ENCODE measurements at regions not wholly inside any gene's neighbourhood (a gene's known extent, or its start where the extent isn't known, plus 50 kb on each side); places are given as distances from the start of the nearest gene placed in this dataset.

DNA sequence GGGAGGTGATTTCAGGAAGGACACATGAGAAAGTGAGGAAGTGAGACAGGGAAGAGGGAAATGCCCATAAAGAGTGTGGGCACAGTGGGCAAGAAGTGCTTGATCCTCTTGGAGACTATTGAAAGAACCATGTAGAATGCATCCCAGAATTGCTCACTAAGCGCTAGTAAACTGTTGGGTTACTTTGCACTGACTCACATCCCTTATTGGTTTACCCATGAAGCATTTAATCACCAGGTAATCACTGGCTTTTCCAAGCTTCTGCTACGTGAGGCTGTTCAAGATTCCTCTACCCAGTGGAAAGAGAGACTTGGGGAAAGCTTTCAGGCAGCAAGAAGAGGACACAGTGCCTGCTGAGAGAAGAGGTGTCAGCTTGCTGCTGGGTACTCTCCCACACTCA lies 410.0 kb upstream of the JAG1 start:
- H3K4me3 ChIP-seq (ENCODE audit: low read depth, low read length), result no peak overlapping the region
- no peak for DNase-seq (ENCODE audit: low read depth)
- TF ChIP-seq, protein P1, sequence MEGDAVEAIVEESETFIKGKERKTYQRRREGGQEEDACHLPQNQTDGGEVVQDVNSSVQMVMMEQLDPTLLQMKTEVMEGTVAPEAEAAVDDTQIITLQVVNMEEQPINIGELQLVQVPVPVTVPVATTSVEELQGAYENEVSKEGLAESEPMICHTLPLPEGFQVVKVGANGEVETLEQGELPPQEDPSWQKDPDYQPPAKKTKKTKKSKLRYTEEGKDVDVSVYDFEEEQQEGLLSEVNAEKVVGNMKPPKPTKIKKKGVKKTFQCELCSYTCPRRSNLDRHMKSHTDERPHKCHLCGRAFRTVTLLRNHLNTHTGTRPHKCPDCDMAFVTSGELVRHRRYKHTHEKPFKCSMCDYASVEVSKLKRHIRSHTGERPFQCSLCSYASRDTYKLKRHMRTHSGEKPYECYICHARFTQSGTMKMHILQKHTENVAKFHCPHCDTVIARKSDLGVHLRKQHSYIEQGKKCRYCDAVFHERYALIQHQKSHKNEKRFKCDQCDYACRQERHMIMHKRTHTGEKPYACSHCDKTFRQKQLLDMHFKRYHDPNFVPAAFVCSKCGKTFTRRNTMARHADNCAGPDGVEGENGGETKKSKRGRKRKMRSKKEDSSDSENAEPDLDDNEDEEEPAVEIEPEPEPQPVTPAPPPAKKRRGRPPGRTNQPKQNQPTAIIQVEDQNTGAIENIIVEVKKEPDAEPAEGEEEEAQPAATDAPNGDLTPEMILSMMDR (IDR thresholded peaks at IDR 0.05; ENCODE audit: insufficient read depth, low read depth, low read length, missing control alignments), result no peak

DNA sequence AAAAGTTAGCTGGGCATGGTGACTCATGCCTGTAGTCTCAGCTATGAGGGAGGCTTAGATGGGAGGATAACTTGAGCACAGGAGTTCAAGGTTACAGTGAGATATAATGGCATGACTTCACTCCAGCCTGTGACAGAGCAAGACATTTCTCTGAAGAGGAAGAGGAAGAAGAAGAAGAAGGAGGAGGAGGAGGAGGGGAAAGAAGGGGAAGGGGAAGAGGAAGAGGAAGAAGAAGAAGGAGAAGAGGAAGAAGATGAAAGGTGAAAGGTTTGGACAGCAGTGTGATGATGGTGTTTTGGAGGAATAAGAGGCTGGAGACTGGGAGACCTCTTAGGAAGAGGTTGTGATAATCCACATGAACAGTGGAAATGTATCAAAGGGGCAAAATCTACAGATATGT lies 410.7 kb upstream of the JAG1 start:
- no peak overlapping the region for H3K4me3 ChIP-seq (ENCODE audit: low read depth, low read length)
- no peak for DNase-seq (ENCODE audit: low read depth)
- TF ChIP-seq, protein P1 (IDR thresholded peaks at IDR 0.05; ENCODE audit: insufficient read depth, low read depth, low read length, missing control alignments), result no peak

DNA sequence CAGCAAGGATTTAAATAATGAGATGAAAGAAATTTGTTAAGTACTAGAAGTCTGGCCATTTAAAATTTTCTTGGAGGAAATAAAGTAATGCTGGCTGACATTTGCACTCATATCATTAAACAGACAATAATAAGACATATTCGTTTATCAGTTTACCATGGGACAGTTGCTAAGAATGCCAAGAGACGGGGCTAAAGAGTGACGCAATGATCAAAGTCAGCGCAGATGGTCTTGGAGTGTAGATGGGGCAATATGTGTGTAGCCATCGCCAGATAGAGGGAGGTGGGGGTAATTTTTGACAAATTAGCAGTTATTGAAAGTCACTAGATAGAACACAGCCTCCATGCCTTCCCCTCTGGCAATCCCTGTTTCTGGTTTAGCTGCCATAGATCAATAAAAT lies 413.2 kb upstream of the JAG1 start:
- no peak overlapping the region for H3K4me3 ChIP-seq (ENCODE audit: low read depth, low read length)
- TF ChIP-seq, protein P1 (IDR thresholded peaks at IDR 0.05; ENCODE audit: insufficient read depth, low read depth, low read length, missing control alignments), result no peak
- no peak for DNase-seq (ENCODE audit: low read depth)

DNA sequence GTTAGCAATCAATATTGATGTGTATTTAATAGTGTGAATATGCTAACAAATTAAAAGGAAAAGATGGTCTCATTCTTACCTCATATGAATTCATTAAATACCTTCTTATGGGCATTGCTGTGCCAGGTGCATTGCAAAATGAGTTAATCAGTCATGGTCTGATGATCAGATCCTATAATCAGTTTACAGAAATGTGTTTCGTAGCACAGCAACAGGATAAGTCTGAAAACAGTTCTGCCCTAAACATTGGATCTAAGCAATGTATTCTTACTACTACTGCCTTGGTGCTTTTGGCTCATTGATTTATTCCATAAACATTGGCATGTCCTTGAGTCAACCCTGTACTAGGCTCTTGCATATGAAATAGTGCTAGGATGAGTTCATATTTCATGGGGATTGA lies 417.0 kb upstream of the JAG1 start:
- DNase-seq (ENCODE audit: low read depth), result no peak
- H3K4me3 ChIP-seq (ENCODE audit: low read depth, low read length), result no peak overlapping the region

DNA sequence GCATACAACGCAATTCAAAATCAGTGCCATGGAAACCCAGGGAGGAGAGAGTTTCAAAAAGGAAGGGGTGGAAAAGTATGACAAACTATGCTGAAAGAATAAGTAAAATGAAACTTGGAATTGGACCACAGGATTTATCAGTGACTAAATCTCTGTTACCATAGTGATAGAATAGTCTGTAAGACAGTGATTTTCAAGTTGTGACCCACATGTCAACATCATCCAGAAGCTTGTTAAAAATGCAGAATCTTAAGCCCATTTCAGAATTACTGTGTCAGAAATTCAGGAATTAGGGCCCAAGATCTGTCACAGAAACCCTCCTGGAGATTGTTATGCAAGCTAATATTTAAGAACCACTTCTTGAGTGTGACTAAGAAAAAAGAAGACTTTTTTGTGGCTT lies 417.7 kb upstream of the JAG1 start:
- no peak for DNase-seq (ENCODE audit: low read depth)
- TF ChIP-seq, protein P1 (IDR thresholded peaks at IDR 0.05; ENCODE audit: insufficient read depth, low read depth, low read length, missing control alignments), result no peak
- no peak overlapping the region for H3K4me3 ChIP-seq (ENCODE audit: low read depth, low read length)

More for the DNA sequence above, 417.0 kb upstream of the JAG1 start:
- TF ChIP-seq, protein P1 (IDR thresholded peaks at IDR 0.05; ENCODE audit: insufficient read depth, low read depth, low read length, missing control alignments), result no peak

DNA sequence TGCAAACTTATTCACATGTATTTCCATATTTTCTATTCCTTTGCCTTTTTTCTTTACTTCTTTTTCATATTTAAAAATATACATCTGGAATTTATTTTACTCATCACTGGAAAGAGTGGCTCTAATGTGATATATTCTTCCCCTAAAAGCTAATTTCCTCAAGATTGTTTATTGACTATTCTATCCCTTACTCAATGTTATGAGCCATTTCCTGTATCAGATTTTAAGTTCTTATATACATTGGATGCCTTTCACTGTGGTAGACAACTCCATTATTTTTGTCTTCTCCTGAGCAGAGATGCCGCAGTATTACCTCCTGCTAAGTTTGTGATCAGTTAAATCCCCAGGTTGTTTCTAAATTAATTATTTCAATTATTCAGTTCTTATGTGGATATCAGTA lies 418.4 kb upstream of the JAG1 start:
- no peak for DNase-seq (ENCODE audit: low read depth)
- TF ChIP-seq, protein P1 (IDR thresholded peaks at IDR 0.05; ENCODE audit: insufficient read depth, low read depth, low read length, missing control alignments), result no peak
- H3K4me3 ChIP-seq (ENCODE audit: low read depth, low read length), result no peak overlapping the region

DNA sequence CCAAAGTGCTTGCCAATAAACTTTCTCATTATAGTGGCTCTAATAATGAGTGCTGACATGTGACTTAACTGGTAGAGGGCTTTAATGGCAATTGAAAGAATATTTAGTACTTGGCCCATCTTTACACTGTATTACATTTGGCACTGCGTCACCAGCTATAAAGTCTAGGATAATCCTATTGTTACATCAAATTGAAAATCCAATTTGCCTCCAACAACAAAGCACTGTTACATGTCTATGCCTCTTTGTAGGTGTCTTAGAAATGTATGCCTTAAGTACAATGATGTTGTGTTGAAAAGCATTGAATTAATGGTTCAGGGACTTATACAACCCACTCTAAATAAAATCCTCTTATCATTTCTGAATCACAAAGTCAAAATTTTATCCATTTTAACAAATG lies 420.4 kb upstream of the JAG1 start:
- TF ChIP-seq, protein P1 (IDR thresholded peaks at IDR 0.05; ENCODE audit: insufficient read depth, low read depth, low read length, missing control alignments), result no peak
- no peak for DNase-seq (ENCODE audit: low read depth)
- no peak overlapping the region for H3K4me3 ChIP-seq (ENCODE audit: low read depth, low read length)
